HEK293T (cell line): ENCODE measurements at regions not wholly inside any gene's neighbourhood (a gene's known extent, or its start where the extent isn't known, plus 50 kb on each side); places are given as distances from the start of the nearest gene placed in this dataset.
"Not testable (repeated sequence)": the region's sequence is repeated elsewhere in the genome, so short reads cannot be mapped to it uniquely, and the experiment has no call there.

Experiments used
- CTCF ChIA-PET: fragments of 350-600 bp; formaldehyde crosslinking; extraction: SDS; loops from one replicate; lab custom pipeline; 2021; ENCODE audit warnings: antibody characterized with exemption, inconsistent platforms; lab: Yijun Ruan, JAX
- POLR2A ChIA-PET: fragments of 350-600 bp; formaldehyde crosslinking; extraction: SDS; loops from one replicate; lab custom pipeline; 2020; ENCODE audit warnings: antibody characterized with exemption, inconsistent platforms; lab: Yijun Ruan, JAX
- DNase-seq: peaks from one replicate; pipeline ENCODE4 v3.0.0; 2012; ENCODE audit warnings: mixed read lengths; ENCODE audit errors: extremely low spot score
- ARNT ChIP-seq: fragments of 450-650 bp; IDR thresholded peaks from 2 replicates; pipeline ENCODE4 v1.6.1; 2017; ENCODE audit warnings: mild to moderate bottlenecking
- BHLHE40 ChIP-seq: fragments of 450-650 bp; IDR thresholded peaks from 2 replicates; pipeline ENCODE4 v1.6.1; 2016; ENCODE audit warnings: mild to moderate bottlenecking, moderate library complexity, borderline replicate concordance
- CTBP1 ChIP-seq: fragments of 450-650 bp; IDR thresholded peaks from 2 replicates; pipeline ENCODE4 v1.6.1; 2016; ENCODE audit warnings: borderline replicate concordance
- ELF4 ChIP-seq: fragments of 450-650 bp; IDR thresholded peaks from 2 replicates; pipeline ENCODE4 v1.6.1; 2017; ENCODE audit warnings: antibody characterized with exemption
- FOXA1 ChIP-seq: fragments of 450-650 bp; IDR thresholded peaks from 2 replicates; pipeline ENCODE4 v1.6.1; 2016; ENCODE audit warnings: mild to moderate bottlenecking
- FOXK2 ChIP-seq: fragments of 450-650 bp; IDR thresholded peaks from 2 replicates; pipeline ENCODE4 v1.6.1; 2016; ENCODE audit warnings: mild to moderate bottlenecking
- FOXM1 ChIP-seq: fragments of 450-650 bp; IDR thresholded peaks from 2 replicates; pipeline ENCODE4 v1.6.1; 2017; ENCODE audit warnings: mild to moderate bottlenecking, borderline replicate concordance
- HDGF ChIP-seq: fragments of 450-650 bp; IDR thresholded peaks from 2 replicates; pipeline ENCODE4 v1.6.1; 2017; ENCODE audit warnings: antibody characterized with exemption, borderline replicate concordance
- L3MBTL2 ChIP-seq: fragments of 450-650 bp; conservative IDR thresholded peaks from 2 replicates; pipeline ENCODE4 v1.6.1; 2016; ENCODE audit warnings: mild to moderate bottlenecking
- LEF1 ChIP-seq: fragments of 450-650 bp; IDR thresholded peaks from 2 replicates; pipeline ENCODE4 v1.6.1; 2017; ENCODE audit warnings: mild to moderate bottlenecking, borderline replicate concordance
- NFRKB ChIP-seq: fragments of 450-650 bp; IDR thresholded peaks from 2 replicates; pipeline ENCODE4 v1.6.1; 2016; ENCODE audit warnings: mild to moderate bottlenecking, moderate library complexity
- SP1 ChIP-seq: fragments of 450-650 bp; IDR thresholded peaks from 2 replicates; pipeline ENCODE4 v1.6.1; 2017
- SUZ12 ChIP-seq: fragments of 450-650 bp; IDR thresholded peaks from 2 replicates; pipeline ENCODE4 v1.6.1; 2016; ENCODE audit warnings: mild to moderate bottlenecking
- TARDBP ChIP-seq: fragments of 450-650 bp; IDR thresholded peaks from 2 replicates; pipeline ENCODE4 v1.6.1; 2016
- ZNF384 ChIP-seq: fragments of 450-650 bp; IDR thresholded peaks from 2 replicates; pipeline ENCODE4 v1.6.1; 2016
- TF ChIP-seq, protein P1 (sequence below): fragments of 450-650 bp; IDR thresholded peaks from 2 replicates; pipeline ENCODE4 v1.6.1; 2016

DNA sequence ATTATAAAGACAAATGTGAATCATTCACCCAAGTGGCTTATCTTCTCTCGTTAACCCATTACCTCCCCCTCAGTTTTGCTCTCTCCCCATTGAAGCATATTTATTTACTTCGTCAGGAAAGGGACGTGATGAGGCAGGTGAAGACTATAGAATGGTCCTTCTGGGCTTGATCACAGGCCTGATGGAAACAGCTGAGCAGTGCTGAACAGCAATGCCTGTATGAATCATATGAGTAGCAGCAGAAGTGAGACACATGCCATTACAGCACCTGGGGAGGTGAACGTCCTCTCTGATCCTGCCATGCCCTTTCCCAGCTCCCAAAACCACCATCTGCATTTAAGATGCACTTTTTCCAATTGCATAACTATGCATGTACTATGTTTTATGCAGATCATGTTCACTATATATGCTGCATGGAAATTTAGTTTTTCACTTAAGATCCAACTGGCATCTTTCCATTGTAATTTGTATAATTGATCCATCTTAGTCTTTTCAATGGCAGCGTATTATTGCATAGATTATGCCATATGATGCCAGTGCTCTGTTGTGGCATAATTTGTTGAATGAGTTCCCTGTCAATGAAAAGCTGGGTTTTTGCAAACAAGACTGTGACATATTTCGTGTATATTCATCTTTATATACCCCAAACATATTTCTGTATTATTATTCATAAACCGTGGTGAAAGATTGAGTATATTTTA is 105.3 kb downstream of the CXCL12 start:
- DNase-seq, result no peak
- TF ChIP-seq FOXM1 (no peak), L3MBTL2 (no peak), ARNT (no peak), ELF4 (no peak), FOXK2 (no peak), BHLHE40 (no peak), FOXA1 (no peak), SP1 (no peak), NFRKB (no peak), ZNF384 (no peak), CTBP1 (no peak), HDGF (no peak), LEF1 (no peak), SUZ12 (no peak), TARDBP (no peak)
- TF ChIP-seq, protein P1, sequence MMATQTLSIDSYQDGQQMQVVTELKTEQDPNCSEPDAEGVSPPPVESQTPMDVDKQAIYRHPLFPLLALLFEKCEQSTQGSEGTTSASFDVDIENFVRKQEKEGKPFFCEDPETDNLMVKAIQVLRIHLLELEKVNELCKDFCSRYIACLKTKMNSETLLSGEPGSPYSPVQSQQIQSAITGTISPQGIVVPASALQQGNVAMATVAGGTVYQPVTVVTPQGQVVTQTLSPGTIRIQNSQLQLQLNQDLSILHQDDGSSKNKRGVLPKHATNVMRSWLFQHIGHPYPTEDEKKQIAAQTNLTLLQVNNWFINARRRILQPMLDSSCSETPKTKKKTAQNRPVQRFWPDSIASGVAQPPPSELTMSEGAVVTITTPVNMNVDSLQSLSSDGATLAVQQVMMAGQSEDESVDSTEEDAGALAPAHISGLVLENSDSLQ, result no peak
- POLR2A ChIA-PET, result interaction anchor here (1.0 kb wide), 1 partner anchor 21 kb away, joined by 3 read pairs; no protein-coding TSS in a partner anchor
- CTCF ChIA-PET, result no interaction called here

DNA sequence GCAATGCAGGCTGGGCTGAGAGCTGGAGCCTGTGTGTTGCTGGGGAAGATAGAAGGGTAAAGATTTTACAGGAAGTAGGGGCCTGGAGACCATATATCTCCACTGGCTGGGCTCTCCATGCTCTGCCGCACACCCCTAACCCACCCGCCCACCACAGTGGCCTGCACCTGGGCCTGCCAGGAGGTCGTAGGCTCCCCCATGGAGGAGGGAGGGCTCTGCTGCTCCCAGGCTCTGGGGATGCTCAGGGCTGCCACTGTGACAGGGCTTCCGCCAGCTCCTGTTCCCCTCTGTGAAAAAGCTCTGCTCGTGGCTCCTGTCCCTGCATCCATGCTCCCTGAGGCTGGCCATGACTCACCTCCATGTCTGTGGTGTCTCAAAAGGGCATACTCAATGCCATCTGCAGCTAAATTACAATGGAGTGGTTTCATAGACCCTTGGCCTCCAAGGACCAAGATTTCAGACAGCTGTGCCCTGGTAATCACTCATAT is 106.0 kb downstream of the CXCL12 start:
- ChIA-PET CTCF (no interaction called here), POLR2A (no interaction called here)
- no peak for TF ChIP-seq ELF4
- no peak for TF ChIP-seq LEF1
- no peak for TF ChIP-seq CTBP1
- no peak for TF ChIP-seq L3MBTL2
- no peak for TF ChIP-seq FOXM1
- no peak for DNase-seq

DNA sequence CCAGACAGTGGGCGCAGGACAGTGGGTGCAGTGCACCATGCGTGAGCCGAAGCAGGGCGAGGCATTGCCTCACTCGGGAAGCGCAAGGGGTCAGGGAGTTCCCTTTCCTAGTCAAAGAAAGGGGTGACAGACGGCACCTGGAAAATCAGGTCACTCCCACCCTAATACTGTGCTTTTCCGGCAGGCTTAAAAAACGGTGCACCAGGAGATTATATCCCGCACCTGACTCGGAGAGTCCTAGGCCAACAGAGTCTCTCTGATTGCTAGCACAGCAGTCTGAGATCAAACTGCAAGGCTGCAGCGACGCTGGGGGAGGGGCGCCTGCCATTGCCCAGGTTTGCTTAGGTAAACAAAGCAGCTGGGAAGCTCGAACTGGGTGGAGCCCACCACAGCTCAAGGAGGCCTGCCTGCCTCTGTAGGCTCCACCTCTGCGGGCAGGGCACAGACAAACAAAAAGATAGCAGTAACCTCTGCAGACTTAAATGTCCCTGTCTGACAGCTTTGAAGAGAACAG is 116.4 kb downstream of the CXCL12 start:
- POLR2A ChIA-PET, CTCF ChIA-PET, DNase-seq: not testable (repeated sequence)

DNA sequence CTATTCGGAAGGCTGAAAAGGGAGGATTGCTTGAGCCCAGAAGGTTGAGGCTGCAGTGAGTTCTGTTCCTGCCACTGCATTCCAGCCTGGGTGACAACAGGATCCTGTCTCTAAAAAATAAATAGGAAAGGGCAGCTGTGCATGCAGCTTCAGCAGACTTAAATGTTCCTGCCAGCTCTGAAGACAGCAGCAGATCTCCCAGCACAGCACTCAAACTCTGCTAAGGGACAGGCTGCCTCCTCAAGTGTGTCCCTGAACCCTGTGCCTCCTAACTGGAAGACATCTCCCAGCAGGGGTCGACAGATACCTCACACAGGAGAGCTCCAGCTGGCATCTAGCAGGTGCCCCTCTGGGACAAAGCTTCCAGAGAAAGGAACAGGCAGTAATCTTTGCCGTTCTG is 117.9 kb downstream of the CXCL12 start:
- ChIA-PET POLR2A (no interaction called here), CTCF (no interaction called here)
- TF ChIP-seq SP1 (no peak), BHLHE40 (no peak), HDGF (no peak), FOXA1 (no peak), CTBP1 (no peak), SUZ12 (no peak), LEF1 (no peak), ZNF384 (no peak), L3MBTL2 (no peak), ELF4 (no peak), FOXK2 (no peak)
- TF ChIP-seq, protein P1, result no peak
- no peak for DNase-seq

DNA sequence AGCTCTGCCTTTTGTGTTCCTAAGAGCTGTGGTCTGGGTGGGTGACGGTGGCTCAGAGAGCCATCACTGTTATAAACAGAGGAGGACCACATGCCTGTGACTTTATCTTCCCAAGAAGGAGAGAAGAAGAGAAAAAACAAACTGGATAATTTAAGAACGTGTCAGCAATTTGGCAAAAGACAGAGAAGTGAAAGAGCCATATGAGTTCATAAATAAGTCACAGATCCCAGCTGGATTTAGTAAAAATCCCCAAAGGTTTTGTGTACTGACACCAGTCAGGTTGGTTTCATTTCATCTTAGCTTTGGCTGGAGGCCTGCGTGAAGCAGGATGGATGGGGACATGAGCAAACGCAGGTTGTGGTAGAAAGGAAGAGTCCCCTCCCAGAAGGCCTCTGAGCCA is 120.7 kb downstream of the CXCL12 start:
- DNase-seq, result no peak
- POLR2A ChIA-PET, result no interaction called here
- CTCF ChIA-PET, result no interaction called here
- no peak for TF ChIP-seq SUZ12
- TF ChIP-seq, protein P1, result no peak

DNA sequence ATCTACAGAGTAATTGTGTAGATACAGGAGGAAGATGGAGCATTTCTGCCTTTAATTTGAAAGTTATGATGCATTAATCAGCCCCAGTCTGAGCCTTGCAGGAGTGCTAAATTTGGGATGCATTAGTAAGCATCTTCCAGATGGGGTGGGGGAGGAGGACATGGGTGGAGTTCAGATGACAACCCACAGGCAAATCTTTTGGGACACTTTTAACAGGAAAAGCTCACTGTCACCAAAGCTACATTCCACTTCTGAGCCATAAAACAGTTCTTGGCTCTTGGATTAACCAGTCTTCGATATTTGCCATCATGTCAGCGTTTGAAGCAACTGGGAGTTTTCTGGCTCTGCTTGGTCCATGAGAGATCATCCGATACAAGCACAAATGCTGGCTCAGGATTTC is 121.1 kb downstream of the CXCL12 start:
- TF ChIP-seq L3MBTL2 (no peak), SUZ12 (no peak), HDGF (no peak), NFRKB (no peak), ELF4 (no peak)
- ChIA-PET POLR2A (no interaction called here), CTCF (no interaction called here)
- no peak for DNase-seq

DNA sequence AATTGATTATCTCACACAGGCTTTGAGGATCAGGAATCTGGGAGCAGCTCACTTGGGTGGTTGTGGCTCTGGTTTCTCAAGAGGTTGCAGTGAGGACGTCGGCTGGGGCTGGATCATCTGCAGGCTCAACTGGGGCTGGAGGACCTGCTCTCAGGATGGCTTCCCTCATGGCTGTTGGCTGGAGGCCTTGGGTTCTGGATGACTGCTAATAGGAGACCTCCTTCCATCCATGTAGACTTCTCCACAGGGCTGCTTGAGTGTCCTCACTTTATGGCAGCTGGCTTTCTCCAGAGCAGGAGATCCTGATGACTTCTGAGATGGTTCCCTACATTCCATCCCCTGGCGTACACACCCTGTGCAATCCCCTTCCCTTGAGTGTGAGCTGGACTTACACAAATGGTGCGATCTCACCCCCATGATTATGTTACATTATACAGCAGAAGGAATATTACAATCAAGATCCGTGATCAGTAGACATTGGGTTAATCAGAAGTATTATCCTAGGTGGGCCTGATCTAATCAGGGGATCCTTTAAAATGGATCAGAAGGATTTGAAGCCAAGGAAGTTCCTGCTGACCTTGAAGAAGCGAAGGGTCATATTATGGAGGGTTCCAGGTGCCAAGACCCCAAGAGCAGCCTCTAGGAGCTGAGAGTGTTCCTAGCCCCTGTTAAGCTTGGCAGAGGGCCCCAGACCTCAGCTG is 122.2 kb downstream of the CXCL12 start:
- TF ChIP-seq ELF4 (no peak), TARDBP (no peak), HDGF (no peak), LEF1 (no peak), FOXA1 (no peak), SUZ12 (no peak)
- TF ChIP-seq, protein P1, result no peak
- ChIA-PET CTCF (no interaction called here), POLR2A (no interaction called here)
- DNase-seq, result no peak
